GM12865 (cell line): ENCODE measurements at regions not wholly inside any gene's neighbourhood (a gene's known extent, or its start where the extent isn't known, plus 50 kb on each side); places are given as distances from the start of the nearest gene placed in this dataset.
"Not testable (repeated sequence)": the region's sequence is repeated elsewhere in the genome, so short reads cannot be mapped to it uniquely, and the experiment has no call there.

Source experiments
- DNase-seq: peaks from one replicate; pipeline ENCODE4 v3.0.0; 2010; ENCODE audit warnings: low read depth
- H3K4me3 ChIP-seq: 2 replicates; pipeline ENCODE4 v1.5.1; 2011; ENCODE audit warnings: mild to moderate bottlenecking, low read depth, low read length, control low read depth
- TF ChIP-seq, protein P1 (sequence below): IDR thresholded peaks from 2 replicates; pipeline ENCODE4 v1.5.1; 2011; ENCODE audit warnings: low read length, control low read depth, low read depth, inconsistent platforms; ENCODE audit not compliant: insufficient read depth; ENCODE audit errors: missing control alignments

GRCh38 chr2:192544371-192544955 lies 349.7 kb upstream of the TMEFF2 start:
- no peak for DNase-seq
- no peak overlapping the region for H3K4me3 ChIP-seq
- TF ChIP-seq, protein P1, sequence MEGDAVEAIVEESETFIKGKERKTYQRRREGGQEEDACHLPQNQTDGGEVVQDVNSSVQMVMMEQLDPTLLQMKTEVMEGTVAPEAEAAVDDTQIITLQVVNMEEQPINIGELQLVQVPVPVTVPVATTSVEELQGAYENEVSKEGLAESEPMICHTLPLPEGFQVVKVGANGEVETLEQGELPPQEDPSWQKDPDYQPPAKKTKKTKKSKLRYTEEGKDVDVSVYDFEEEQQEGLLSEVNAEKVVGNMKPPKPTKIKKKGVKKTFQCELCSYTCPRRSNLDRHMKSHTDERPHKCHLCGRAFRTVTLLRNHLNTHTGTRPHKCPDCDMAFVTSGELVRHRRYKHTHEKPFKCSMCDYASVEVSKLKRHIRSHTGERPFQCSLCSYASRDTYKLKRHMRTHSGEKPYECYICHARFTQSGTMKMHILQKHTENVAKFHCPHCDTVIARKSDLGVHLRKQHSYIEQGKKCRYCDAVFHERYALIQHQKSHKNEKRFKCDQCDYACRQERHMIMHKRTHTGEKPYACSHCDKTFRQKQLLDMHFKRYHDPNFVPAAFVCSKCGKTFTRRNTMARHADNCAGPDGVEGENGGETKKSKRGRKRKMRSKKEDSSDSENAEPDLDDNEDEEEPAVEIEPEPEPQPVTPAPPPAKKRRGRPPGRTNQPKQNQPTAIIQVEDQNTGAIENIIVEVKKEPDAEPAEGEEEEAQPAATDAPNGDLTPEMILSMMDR = no peak

DNA sequence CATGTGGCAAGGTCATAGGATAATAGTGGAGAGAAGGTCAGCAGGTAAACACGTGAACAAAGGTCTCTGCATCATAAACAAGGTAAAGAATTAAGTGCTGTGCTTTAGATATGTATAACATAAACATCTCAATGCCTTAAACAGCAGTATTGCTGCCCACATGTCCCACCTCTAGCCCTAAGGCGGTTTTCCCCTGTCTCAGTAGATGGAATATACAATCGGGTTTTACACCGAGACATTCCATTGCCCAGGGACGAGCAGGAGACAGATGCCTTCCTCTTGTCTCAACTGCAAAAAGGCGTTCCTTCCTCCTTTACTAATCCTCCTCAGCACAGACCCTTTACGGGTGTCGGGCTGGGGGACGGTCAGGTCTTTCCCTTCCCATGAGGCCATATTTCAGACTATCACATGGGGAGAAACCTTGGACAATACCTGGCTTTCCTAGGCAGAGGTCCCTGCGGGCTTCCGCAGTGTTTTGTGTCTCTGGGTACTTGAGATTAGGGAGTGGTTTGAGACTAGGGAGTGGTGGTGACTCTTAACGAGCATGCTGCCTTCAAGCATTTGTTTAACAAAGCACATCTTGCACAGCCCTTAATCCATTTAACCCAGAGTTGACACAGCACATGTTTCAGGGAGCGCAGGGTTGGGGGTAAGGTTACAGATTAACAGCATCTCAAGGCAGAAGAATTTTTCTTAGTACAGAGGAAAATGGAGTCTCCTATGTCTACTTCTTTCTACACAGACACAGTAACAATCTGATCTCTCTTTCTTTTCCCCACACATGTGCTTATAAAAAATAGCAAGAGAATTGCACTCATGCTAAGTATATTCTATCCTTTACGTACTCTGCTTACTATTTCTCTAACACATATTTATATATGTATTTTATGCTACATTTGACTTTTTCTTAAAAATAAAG lies 347.7 kb upstream of the TMEFF2 start:
- not testable (repeated sequence) for DNase-seq

DNA sequence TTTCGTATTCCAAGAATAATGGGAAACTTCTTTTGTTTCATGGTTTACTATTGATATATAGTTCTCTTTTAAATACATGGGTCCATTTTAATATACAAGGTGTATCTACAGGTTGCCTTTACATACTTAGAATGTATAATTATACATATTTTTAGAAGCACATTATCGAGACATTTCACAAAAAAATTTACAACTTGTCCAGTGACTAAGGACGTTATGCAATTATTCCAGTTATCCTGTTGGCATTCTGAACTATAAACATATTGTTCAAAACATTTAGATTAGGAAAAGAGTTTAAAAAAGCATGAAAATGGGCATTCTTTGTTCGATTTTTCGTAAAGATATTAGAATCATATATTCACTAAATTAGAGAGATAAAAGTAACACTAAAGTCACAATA lies 344.6 kb upstream of the TMEFF2 start:
- DNase-seq = no peak
- no peak overlapping the region for H3K4me3 ChIP-seq
- TF ChIP-seq, protein P1 = no peak

More for the DNA sequence above, 347.7 kb upstream of the TMEFF2 start:
- H3K4me3 ChIP-seq = not testable (repeated sequence)

DNA sequence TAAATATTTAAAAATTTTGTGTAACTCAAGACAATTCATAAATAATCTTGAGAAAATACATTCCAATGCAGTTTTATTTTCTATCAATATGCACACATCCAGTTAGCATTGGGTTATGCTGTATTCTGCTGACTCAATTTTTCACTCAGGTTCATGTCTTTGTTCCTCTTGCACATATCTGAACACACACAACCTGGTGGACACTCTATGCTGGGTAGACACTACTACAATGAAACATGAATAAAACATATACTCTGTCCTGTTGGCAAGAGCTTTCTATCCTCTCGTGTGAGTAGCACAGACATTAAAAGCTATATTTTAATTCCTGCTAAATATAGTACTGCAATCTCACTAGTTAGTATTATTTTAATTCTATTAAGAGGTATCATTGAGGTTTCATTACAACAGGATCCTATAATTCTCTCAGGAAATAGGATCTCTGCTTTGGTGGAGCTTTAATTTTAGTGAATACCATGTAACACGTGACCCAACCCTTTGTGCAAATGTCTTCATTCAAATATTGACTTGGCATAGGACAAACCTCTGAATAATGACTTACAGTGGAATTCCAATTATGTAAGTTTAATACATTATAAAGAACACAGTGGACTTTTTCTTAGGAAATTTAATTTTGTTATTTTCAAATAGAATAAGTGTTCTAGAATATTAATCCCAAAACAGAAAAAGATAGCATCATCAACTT lies 342.3 kb upstream of the TMEFF2 start:
- TF ChIP-seq, protein P1 = no peak
- no peak overlapping the region for H3K4me3 ChIP-seq
- DNase-seq = no peak

DNA sequence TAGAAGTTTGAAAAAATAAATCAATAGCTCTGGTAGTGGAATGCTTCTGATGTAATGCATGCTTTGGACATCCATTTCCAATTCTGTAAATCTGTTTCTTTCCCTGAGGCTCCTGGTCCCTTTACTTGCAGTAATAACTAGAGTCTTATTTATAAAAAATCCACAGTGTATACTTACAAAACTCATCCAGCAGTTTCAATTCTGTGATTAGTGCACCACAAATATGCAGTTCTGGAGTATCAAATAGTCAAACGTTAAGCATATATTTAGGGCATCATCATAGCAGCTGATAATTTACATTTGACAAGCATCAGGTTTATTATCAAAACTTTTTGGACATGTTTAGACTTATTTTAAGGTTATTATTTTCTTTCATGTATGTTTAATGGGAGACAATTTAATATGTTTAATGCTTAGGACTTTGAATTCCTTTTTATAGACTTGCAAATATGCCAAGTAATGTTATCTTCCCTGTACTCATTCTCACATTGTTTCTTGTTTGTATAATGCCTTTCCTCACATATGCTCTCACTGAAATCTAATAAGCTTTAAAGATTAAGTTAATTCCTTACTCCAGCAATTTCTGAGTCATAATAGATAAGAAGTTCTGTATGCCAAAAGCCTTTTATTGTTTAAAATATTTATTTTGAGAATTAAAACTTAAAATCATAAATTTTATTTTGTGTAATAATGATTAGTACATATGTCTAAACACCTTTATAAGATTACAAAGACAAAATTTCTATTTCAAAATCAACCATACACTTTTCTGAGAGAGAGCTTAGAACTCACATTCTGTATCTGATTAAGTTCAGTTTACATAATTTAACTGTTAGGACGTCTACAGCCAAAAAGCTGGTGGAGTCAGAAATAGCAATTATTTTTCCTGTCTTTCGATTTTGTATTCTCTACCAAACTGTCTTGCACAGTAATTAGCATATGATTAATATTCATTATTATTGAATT lies 341.5 kb upstream of the TMEFF2 start:
- TF ChIP-seq, protein P1 = no peak
- no peak for DNase-seq
- H3K4me3 ChIP-seq = no peak overlapping the region

DNA sequence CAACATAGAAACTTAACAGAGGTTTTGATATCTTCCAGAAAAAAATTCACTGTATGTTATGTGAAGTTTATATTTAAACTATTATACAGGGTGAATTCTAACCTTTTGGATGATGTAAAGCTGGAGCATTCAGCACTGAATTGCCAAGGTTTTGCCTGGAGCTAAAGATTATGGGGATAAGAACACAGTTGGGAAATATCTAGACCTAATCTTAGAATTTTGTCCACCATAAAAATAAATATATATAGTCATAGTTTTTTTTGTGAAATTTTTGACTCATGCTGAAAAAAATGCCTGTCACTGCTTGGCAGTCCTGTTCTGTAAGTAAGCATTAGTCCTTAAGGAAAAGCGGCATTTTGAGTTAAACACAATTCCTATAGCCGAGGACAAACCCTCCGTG lies 339.3 kb upstream of the TMEFF2 start:
- DNase-seq = no peak
- TF ChIP-seq, protein P1 = no peak
- no peak overlapping the region for H3K4me3 ChIP-seq

GRCh38 chr2:192524642-192525251 lies 330.0 kb upstream of the TMEFF2 start:
- H3K4me3 ChIP-seq, DNase-seq: not testable (repeated sequence)

DNA sequence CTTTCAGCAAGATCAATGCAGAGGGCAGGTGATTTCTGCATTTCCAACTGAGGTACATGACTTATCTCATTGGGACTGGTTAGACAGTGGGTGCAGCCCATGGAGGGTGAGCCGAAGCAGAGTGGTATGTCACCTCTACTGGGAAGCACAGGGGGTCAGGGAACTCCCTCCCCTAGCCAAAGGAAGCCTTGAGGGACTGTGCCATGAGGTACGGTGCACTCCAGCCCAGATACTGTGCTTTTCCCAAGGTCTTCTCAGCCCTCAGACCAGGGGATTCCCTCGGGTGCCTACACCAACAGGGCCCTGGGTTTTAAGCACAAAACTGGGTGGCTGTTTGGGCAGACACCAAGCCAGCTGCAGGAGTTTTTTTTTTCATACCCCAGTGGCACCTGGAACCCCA lies 329.5 kb upstream of the TMEFF2 start:
- not testable (repeated sequence) for H3K4me3 ChIP-seq, DNase-seq
